PC-3 (cell line): ENCODE measurements at regions not wholly inside any gene's neighbourhood (a gene's known extent, or its start where the extent isn't known, plus 50 kb on each side); places are given as distances from the start of the nearest gene placed in this dataset.

Source experiments
- EZH2 ChIP-seq: fragments of 300-600 bp; sonication (generic); IDR thresholded peaks from one replicate; pipeline ENCODE4 v1.6.1; 2017; ENCODE audit warnings: antibody characterized with exemption, mild to moderate bottlenecking, low read length; ENCODE audit not compliant: unreplicated experiment
- TF ChIP-seq, protein P1 (sequence below): fragments of 300-600 bp; sonication (generic); conservative IDR thresholded peaks from 2 replicates; pipeline ENCODE4 v1.5.1; 2017; ENCODE audit warnings: antibody characterized with exemption, low read depth, mild to moderate bottlenecking, low read length

DNA sequence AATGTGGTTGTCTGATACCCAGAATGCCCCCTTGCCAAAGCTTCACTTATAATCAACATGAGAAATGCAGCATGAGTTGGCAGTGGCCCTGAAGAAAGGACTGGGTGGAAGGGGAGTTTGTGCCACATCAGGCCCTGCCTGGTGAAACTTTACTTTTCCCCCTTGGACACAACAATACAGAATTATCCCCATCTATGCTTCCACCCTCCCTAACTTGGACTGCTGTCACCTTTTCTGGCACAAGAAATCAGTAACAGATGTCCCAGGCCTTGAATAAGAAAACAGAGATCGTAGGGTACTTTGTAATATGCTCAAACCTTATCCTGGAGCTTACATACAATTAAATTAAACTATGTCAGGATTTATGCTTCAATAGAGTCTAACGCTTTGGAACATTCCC lies 128.9 kb upstream of the SATB2 start:
- no peak for TF ChIP-seq EZH2
- TF ChIP-seq, protein P1, sequence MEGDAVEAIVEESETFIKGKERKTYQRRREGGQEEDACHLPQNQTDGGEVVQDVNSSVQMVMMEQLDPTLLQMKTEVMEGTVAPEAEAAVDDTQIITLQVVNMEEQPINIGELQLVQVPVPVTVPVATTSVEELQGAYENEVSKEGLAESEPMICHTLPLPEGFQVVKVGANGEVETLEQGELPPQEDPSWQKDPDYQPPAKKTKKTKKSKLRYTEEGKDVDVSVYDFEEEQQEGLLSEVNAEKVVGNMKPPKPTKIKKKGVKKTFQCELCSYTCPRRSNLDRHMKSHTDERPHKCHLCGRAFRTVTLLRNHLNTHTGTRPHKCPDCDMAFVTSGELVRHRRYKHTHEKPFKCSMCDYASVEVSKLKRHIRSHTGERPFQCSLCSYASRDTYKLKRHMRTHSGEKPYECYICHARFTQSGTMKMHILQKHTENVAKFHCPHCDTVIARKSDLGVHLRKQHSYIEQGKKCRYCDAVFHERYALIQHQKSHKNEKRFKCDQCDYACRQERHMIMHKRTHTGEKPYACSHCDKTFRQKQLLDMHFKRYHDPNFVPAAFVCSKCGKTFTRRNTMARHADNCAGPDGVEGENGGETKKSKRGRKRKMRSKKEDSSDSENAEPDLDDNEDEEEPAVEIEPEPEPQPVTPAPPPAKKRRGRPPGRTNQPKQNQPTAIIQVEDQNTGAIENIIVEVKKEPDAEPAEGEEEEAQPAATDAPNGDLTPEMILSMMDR, result no peak
